GM19328 (cell line): ENCODE measurements at regions not wholly inside any gene's neighbourhood (a gene's known extent, or its start where the extent isn't known, plus 50 kb on each side); places are given as distances from the start of the nearest gene placed in this dataset.
"Not testable (repeated sequence)": the region's sequence is repeated elsewhere in the genome, so short reads cannot be mapped to it uniquely, and the experiment has no call there.

ENCODE experiments used
- ATAC-seq: cut with Tn5 transposase; IDR thresholded peaks from one replicate; pipeline ENCODE4 v1.9.1; 2021; ENCODE audit warnings: mild to moderate bottlenecking, moderate library complexity; ENCODE audit not compliant: unreplicated experiment

- ATAC-seq = not testable (repeated sequence)
Observed at GRCh38 chr1:96469726-96470125, 251.9 kb upstream of the PTBP2 start.

GRCh38 chr1:96472471-96472870 is 249.1 kb upstream of the PTBP2 start:
- no peak for ATAC-seq

- no peak for ATAC-seq
Observed at GRCh38 chr1:96473791-96474434, 247.7 kb upstream of the PTBP2 start.

GRCh38 chr1:96474985-96475743 is 246.4 kb upstream of the PTBP2 start:
- ATAC-seq = no peak

GRCh38 chr1:96475903-96476302 is 245.7 kb upstream of the PTBP2 start:
- no peak for ATAC-seq

GRCh38 chr1:96478228-96478627 is 243.4 kb upstream of the PTBP2 start:
- no peak for ATAC-seq

- ATAC-seq = no peak
Observed at GRCh38 chr1:96481409-96481808, 240.2 kb upstream of the PTBP2 start.

- no peak for ATAC-seq
Observed at GRCh38 chr1:96482616-96483015, 239.0 kb upstream of the PTBP2 start.

GRCh38 chr1:96487394-96487793 is 234.2 kb upstream of the PTBP2 start:
- ATAC-seq = no peak

- ATAC-seq = no peak
Observed at GRCh38 chr1:96487971-96488370, 233.6 kb upstream of the PTBP2 start.

- no peak for ATAC-seq
Observed at GRCh38 chr1:96488777-96489176, 232.8 kb upstream of the PTBP2 start.

- no peak for ATAC-seq
Observed at GRCh38 chr1:96492236-96492635, 229.3 kb upstream of the PTBP2 start.

GRCh38 chr1:96498744-96499340 is 222.7 kb upstream of the PTBP2 start:
- no peak for ATAC-seq

GRCh38 chr1:96508233-96508632 is 213.4 kb upstream of the PTBP2 start:
- no peak for ATAC-seq

- no peak for ATAC-seq
Observed at GRCh38 chr1:96509339-96509738, 212.2 kb upstream of the PTBP2 start.

- ATAC-seq = no peak
Observed at GRCh38 chr1:96509951-96510350, 211.6 kb upstream of the PTBP2 start.

- ATAC-seq = no peak
Observed at GRCh38 chr1:96510391-96510790, 211.2 kb upstream of the PTBP2 start.

GRCh38 chr1:96510911-96511310 is 210.7 kb upstream of the PTBP2 start:
- ATAC-seq = no peak

- ATAC-seq = no peak
Observed at GRCh38 chr1:96513136-96513535, 208.4 kb upstream of the PTBP2 start.

- peak; percentile 60 for ATAC-seq
Observed at GRCh38 chr1:96515430-96515829, 206.2 kb upstream of the PTBP2 start.

- no peak for ATAC-seq
Observed at GRCh38 chr1:96515925-96516324, 205.7 kb upstream of the PTBP2 start.
